Activated CD8-positive, alpha-beta T cell treated with anti-CD3 and anti-CD28 coated beads for 36 hours (primary cell): ENCODE measurements at regions not wholly inside any gene's neighbourhood (a gene's known extent, or its start where the extent isn't known, plus 50 kb on each side); places are given as distances from the start of the nearest gene placed in this dataset.

ENCODE experiments used
- ATAC-seq: fragments of 200-7000 bp; cut with Tn5 transposase; one replicate; pipeline ENCODE4 v1.10.0; 2021; ENCODE audit warnings: mild to moderate bottlenecking, moderate library complexity
- CTCF ChIA-PET: fragments of 350-600 bp; sonication (Branson Sonifier 250); formaldehyde crosslinking; loops from one replicate; lab custom pipeline; 2021; ENCODE audit warnings: antibody characterized with exemption; lab: Charles Lee
- POLR2A ChIA-PET: fragments of 350-600 bp; sonication (Branson Sonifier 250); formaldehyde crosslinking; loops from one replicate; lab custom pipeline; 2021; ENCODE audit warnings: antibody characterized with exemption; lab: Charles Lee
- DNase-seq: peaks from one replicate; pipeline ENCODE4 v3.0.0-alpha.2; 2020
- H3K27ac Mint-ChIP-seq: one replicate; pipeline ENCODE4 v1.8.0; 2021; ENCODE audit warnings: mild to moderate bottlenecking, mixed read lengths
- H3K27me3 Mint-ChIP-seq: one replicate; pipeline ENCODE4 v1.8.0; 2021; ENCODE audit warnings: mixed read lengths
- H3K36me3 Mint-ChIP-seq: one replicate; pipeline ENCODE4 v1.8.0; 2021; ENCODE audit warnings: low read depth, mixed read lengths
- H3K4me1 Mint-ChIP-seq: one replicate; pipeline ENCODE4 v1.8.0; 2021; ENCODE audit warnings: low read depth, mixed read lengths
- H3K4me3 Mint-ChIP-seq: one replicate; pipeline ENCODE4 v1.8.0; 2021; ENCODE audit warnings: mild to moderate bottlenecking, moderate library complexity, mixed read lengths
- H3K9me3 Mint-ChIP-seq: one replicate; pipeline ENCODE4 v1.8.0; 2021; ENCODE audit warnings: mixed read lengths
- intact Hi-C: fragments of 100-400 bp; cut with micrococcal nuclease; formaldehyde crosslinking; loops from one replicate; pipeline ENCODE4 v1.10.0; 2022
- TF ChIP-seq, protein P1 (sequence below): fragments of 200-600 bp; IDR thresholded peaks from one replicate; pipeline ENCODE4 v1.8.0; 2022; ENCODE audit warnings: antibody characterized with exemption, mild to moderate bottlenecking

DNA sequence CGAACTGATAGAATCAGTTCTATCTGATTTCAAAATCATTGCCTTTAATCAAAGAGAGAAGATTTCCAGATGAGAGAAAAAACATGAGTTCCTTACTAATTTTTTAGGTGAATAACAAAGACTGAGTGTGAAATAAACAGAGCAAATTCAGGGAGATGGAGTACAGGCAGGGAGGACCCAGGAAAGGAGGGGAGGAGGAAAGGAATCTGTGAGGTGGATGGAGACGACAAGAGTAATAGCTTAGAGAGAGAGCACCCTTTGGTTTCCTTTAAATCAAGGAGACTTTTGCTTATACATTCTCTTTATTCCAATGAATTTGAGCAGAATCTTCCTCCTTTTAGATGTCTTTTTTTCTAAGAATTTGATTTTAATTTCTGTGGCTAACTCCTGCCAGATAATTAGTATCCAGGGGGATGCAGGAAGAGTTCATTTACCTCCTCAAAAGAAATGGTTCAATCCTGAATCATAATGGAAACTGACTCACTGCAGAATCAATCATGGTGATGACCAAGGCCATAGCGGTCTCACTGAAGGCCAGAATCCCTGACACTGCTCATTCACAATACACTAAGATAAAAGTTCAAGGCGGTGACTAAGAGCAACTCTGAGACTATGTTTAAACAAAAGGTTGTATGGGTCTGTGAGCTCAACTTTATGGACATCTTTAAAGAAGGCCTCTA, 234.0 kb upstream of the ZC3H12C start:
- DNase-seq: no peak
- Mint-ChIP-seq H3K27me3 (peaks cover 1% of the 10 kb centered on the region), H3K4me1 (peaks cover 4% of the 10 kb centered on the region), H3K36me3 (no peaks in the 10 kb centered on the region), H3K27ac (no peak overlapping the region), H3K9me3 (no peaks in the 10 kb centered on the region), H3K4me3 (no peak overlapping the region)
- intact Hi-C loops: no loop called here
- CTCF ChIA-PET: no interaction called here
- no peak for ATAC-seq
- POLR2A ChIA-PET: no interaction called here
- TF ChIP-seq, protein P1, sequence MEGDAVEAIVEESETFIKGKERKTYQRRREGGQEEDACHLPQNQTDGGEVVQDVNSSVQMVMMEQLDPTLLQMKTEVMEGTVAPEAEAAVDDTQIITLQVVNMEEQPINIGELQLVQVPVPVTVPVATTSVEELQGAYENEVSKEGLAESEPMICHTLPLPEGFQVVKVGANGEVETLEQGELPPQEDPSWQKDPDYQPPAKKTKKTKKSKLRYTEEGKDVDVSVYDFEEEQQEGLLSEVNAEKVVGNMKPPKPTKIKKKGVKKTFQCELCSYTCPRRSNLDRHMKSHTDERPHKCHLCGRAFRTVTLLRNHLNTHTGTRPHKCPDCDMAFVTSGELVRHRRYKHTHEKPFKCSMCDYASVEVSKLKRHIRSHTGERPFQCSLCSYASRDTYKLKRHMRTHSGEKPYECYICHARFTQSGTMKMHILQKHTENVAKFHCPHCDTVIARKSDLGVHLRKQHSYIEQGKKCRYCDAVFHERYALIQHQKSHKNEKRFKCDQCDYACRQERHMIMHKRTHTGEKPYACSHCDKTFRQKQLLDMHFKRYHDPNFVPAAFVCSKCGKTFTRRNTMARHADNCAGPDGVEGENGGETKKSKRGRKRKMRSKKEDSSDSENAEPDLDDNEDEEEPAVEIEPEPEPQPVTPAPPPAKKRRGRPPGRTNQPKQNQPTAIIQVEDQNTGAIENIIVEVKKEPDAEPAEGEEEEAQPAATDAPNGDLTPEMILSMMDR: no peak

DNA sequence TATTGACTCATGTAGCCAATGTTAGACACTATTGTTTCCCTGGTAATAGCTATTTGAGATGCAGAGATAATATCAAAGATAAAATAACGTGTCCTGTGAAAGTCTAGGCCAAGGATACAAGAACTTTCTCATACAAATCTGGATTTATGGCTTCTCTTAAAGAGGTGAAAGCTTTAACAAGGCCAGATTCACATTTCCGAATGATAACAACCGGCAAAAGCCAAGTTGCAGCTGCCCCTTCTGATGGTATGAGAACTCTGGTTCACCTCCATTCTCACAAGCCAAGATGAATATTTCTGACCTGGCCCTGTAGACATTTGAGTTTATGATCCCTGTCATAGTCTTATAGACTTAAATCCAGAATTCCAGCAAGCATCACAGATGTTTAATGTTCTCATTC, 230.4 kb upstream of the ZC3H12C start:
- no peak for ATAC-seq
- CTCF ChIA-PET: no interaction called here

DNA sequence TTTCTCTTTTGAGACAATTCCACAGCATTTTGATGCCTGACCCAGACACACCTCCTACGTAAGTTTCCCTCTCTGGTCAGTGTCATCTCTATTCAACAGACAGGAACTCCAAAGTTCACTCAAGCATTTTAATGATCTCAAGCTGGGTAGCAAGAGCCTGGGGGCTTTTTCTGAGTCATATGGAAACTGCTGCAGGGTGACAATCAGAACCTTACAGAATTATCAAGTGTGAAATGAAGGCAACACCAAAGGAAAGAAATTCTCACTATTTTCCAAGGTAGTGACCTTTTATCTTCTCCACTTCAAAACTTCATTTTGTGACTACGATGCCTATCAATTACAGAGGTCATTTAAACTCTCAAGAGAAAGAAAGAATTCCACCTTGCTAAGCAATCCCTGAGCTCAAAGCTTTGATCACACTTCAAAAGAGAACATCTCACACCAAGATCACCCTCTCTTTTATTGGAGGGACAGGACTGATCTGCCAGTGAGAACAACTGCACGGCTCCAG, 229.0 kb upstream of the ZC3H12C start:
- DNase-seq (peak; percentile 61), ATAC-seq (peak; percentile 86)
- no peaks in the 10 kb centered on the region for H3K36me3 Mint-ChIP-seq
- H3K27ac Mint-ChIP-seq: no peak overlapping the region
- CTCF ChIA-PET: interaction anchor here (0.9 kb wide), 1 partner anchor 8 kb away, joined by 3 read pairs; no protein-coding TSS in a partner anchor
- H3K27me3 Mint-ChIP-seq: peaks cover 1% of the 10 kb centered on the region
- TF ChIP-seq, protein P1: no peak
- peaks cover 11% of the 10 kb centered on the region for H3K4me1 Mint-ChIP-seq
- intact Hi-C loops: no loop called here
- no peaks in the 10 kb centered on the region for H3K9me3 Mint-ChIP-seq
- no peak overlapping the region for H3K4me3 Mint-ChIP-seq
- POLR2A ChIA-PET: interaction anchor here (0.6 kb wide), 1 partner anchor 131 kb away, joined by 3 read pairs; no protein-coding TSS in a partner anchor

More for the DNA sequence above, 230.4 kb upstream of the ZC3H12C start:
- Mint-ChIP-seq H3K27me3 (peaks cover 1% of the 10 kb centered on the region), H3K4me1 (peaks cover 11% of the 10 kb centered on the region), H3K4me3 (no peak overlapping the region), H3K27ac (no peak overlapping the region), H3K36me3 (no peaks in the 10 kb centered on the region), H3K9me3 (no peaks in the 10 kb centered on the region)
- intact Hi-C loops: no loop called here
- POLR2A ChIA-PET: no interaction called here
- TF ChIP-seq, protein P1: no peak
- no peak for DNase-seq

DNA sequence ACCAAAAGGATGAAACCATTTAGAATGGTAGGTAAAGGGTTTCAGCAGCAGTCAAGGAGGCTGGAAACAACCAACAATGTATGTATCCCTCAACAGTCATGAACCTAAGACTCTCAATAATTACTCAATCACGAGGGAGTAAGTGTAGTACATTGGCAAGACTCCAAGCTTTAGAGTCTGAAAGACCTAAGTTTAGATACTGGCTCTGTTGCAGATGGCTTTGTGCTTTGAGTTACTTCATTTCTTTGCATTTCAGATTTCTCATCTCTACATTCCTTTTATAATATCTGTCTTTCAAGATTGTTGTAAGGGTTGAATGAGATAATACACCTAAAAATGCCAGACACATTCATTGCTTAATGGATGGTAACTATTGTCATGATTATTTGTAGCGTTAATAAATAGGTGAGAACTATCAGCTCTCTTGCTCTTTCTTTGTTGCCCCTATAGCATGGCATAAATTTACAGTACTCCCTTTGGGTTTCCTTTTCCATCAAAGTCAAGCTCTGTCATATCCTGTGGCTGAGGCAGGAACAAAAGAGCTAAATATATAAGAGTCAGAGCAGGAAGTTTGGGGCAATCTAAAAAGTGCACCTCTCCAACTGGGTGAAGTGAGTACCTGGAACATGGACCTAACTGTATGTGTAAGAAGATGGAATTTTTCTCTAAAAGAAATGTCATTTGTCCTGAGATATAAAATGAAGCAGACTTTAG, 228.2 kb upstream of the ZC3H12C start:
- TF ChIP-seq, protein P1: no peak
- Mint-ChIP-seq H3K36me3 (no peaks in the 10 kb centered on the region), H3K4me3 (no peak overlapping the region), H3K27ac (no peak overlapping the region), H3K4me1 (peaks cover 11% of the 10 kb centered on the region), H3K27me3 (peaks cover 1% of the 10 kb centered on the region), H3K9me3 (no peaks in the 10 kb centered on the region)
- ChIA-PET CTCF (interaction anchor here (0.9 kb wide), 1 partner anchor 8 kb away, joined by 3 read pairs; no protein-coding TSS in a partner anchor), POLR2A (no interaction called here)
- ATAC-seq: no peak
- DNase-seq: no peak
- intact Hi-C loops: no loop called here
